ENCODE measurements at regions not wholly inside any gene's neighbourhood (a gene's known extent, or its start where the extent isn't known, plus 50 kb on each side); places are given as distances from the start of the nearest gene placed in this dataset.

- no peak for TF ChIP-seq CTCF (IDR thresholded peaks at IDR 0.05)
- TF ChIP-seq POLR2A (IDR thresholded peaks at IDR 0.05) = no peak
Observed at GRCh38 chr6:101011186-101011585, 130.1 kb upstream of the ASCC3 start.

All from heart left ventricle (tissue), 13 donors.